Neutrophil (primary cell): ENCODE measurements at regions not wholly inside any gene's neighbourhood (a gene's known extent, or its start where the extent isn't known, plus 50 kb on each side); places are given as distances from the start of the nearest gene placed in this dataset.

ENCODE experiments used
- H3K27ac ChIP-seq: fragments of 200-600 bp; sonication (generic); 2 replicates; pipeline ENCODE4 v1.5.1; 2016; ENCODE audit warnings: mild to moderate bottlenecking, moderate library complexity
- H3K27me3 ChIP-seq: fragments of 200-600 bp; sonication (generic); 2 replicates; pipeline ENCODE4 v1.6.0; 2016; ENCODE audit warnings: mild to moderate bottlenecking
- H3K36me3 ChIP-seq: fragments of 200-600 bp; sonication (generic); 2 replicates; pipeline ENCODE4 v1.5.1; 2017
- H3K4me1 ChIP-seq, 2 experiments: fragments of 200-600 bp in 1 of 2; sonication (generic) in 1 of 2; 1 replicate in 1 of 2; 2 replicates in 1 of 2; pipeline versions ENCODE4 v1.5.1 to v1.6.1; 2013 to 2016; ENCODE audit warnings: low read depth in 1 of 2, low read length in 1 of 2, mild to moderate bottlenecking in 1 of 2, moderate library complexity in 1 of 2; ENCODE audit not compliant: control insufficient read depth in 1 of 2, insufficient read depth in 1 of 2
- H3K4me3 ChIP-seq, 2 experiments: fragments of 200-600 bp in 1 of 2; sonication (generic) in 1 of 2; 1 replicate in 1 of 2; 2 replicates in 1 of 2; pipeline ENCODE4 v1.5.1; 2013 to 2016; ENCODE audit warnings: low read depth in 1 of 2, low read length in 1 of 2, mild to moderate bottlenecking in 1 of 2, moderate library complexity in 1 of 2
- H3K9me3 ChIP-seq: fragments of 200-600 bp; sonication (generic); 2 replicates; pipeline ENCODE4 v1.5.1; 2016
- CTCF ChIP-seq: fragments of 200-600 bp; sonication (generic); IDR thresholded peaks from 2 replicates; pipeline ENCODE4 v1.5.1; 2016; ENCODE audit warnings: antibody characterized with exemption

GRCh38 chr22:48076008-48076407 lies 1313.6 kb downstream of the TBC1D22A start:
- Histone ChIP-seq H3K27ac (no peak overlapping the region), H3K36me3 (no peaks in the 10 kb centered on the region), H3K4me3 (no peak overlapping the region), H3K27me3 (no peaks in the 10 kb centered on the region), H3K9me3 (no peaks in the 10 kb centered on the region), H3K4me1 (no peaks in the 10 kb centered on the region)
- TF ChIP-seq CTCF, result no peak

GRCh38 chr22:48075604-48076003 lies 1313.2 kb downstream of the TBC1D22A start:
- Histone ChIP-seq H3K27me3 (no peaks in the 10 kb centered on the region), H3K27ac (no peak overlapping the region), H3K4me3 (no peak overlapping the region), H3K9me3 (no peaks in the 10 kb centered on the region), H3K36me3 (no peaks in the 10 kb centered on the region), H3K4me1 (no peaks in the 10 kb centered on the region)
- no peak for TF ChIP-seq CTCF

GRCh38 chr22:48072777-48073176 lies 1310.3 kb downstream of the TBC1D22A start:
- H3K4me1 ChIP-seq, result no peaks in the 10 kb centered on the region
- no peaks in the 10 kb centered on the region for H3K27me3 ChIP-seq
- H3K27ac ChIP-seq, result no peak overlapping the region
- H3K36me3 ChIP-seq, result no peaks in the 10 kb centered on the region
- no peaks in the 10 kb centered on the region for H3K9me3 ChIP-seq
- TF ChIP-seq CTCF, result no peak
- H3K4me3 ChIP-seq, result no peak overlapping the region

- H3K36me3 ChIP-seq, result no peaks in the 10 kb centered on the region
- no peak for TF ChIP-seq CTCF
- H3K27me3 ChIP-seq, result no peaks in the 10 kb centered on the region
- no peak overlapping the region for H3K4me3 ChIP-seq
- no peak overlapping the region for H3K27ac ChIP-seq
- H3K4me1 ChIP-seq, result no peaks in the 10 kb centered on the region
- no peaks in the 10 kb centered on the region for H3K9me3 ChIP-seq
Measured at GRCh38 chr22:48071828-48072227, 1309.4 kb downstream of the TBC1D22A start.

- TF ChIP-seq CTCF, result no peak
- no peak overlapping the region for H3K4me3 ChIP-seq
- H3K27me3 ChIP-seq, result no peaks in the 10 kb centered on the region
- no peak overlapping the region for H3K27ac ChIP-seq
- H3K36me3 ChIP-seq, result no peaks in the 10 kb centered on the region
- no peaks in the 10 kb centered on the region for H3K4me1 ChIP-seq
- H3K9me3 ChIP-seq, result no peaks in the 10 kb centered on the region
Measured at GRCh38 chr22:48071305-48071704, 1308.9 kb downstream of the TBC1D22A start.

GRCh38 chr22:48070760-48071159 lies 1308.3 kb downstream of the TBC1D22A start:
- Histone ChIP-seq H3K9me3 (no peaks in the 10 kb centered on the region), H3K4me1 (no peaks in the 10 kb centered on the region), H3K27me3 (no peaks in the 10 kb centered on the region), H3K27ac (no peak overlapping the region), H3K4me3 (no peak overlapping the region), H3K36me3 (no peaks in the 10 kb centered on the region)
- no peak for TF ChIP-seq CTCF
